HG02763 (cell line): ENCODE measurements at regions not wholly inside any gene's neighbourhood (a gene's known extent, or its start where the extent isn't known, plus 50 kb on each side); places are given as distances from the start of the nearest gene placed in this dataset.
"Not testable (repeated sequence)": the region's sequence is repeated elsewhere in the genome, so short reads cannot be mapped to it uniquely, and the experiment has no call there.

ENCODE experiments used
- ATAC-seq: cut with Tn5 transposase; IDR thresholded peaks from one replicate; pipeline ENCODE4 v1.9.1; 2021; ENCODE audit warnings: mild to moderate bottlenecking, moderate library complexity; ENCODE audit not compliant: unreplicated experiment

DNA sequence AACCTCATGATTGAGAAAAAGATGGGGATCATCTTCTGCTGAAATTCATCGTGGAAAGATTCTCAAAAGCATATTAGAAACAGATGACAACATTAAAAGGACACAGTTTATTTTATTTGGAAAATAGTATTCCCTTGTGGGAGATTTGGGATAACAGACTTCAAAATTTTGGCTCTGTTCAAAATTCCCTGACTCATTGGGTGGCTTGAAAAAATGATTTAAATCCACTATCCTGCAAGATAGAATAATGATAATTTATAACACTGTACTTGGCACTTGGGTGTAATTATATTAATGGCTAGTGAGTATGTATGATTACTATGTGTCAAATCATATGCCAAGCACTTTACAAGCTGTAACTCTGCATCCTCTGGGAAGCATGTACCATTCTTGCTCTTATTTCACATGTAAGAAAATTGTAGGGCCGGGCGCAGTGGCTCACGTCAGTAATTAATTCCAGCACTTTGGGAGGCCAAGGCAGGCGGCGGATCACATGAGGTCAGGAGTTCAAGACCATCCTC lies 128.8 kb downstream of the LMNTD1 start:
- no peak for ATAC-seq

- ATAC-seq = no peak
Observed at GRCh38 chr12:25423355-25424050, 129.6 kb downstream of the LMNTD1 start.

DNA sequence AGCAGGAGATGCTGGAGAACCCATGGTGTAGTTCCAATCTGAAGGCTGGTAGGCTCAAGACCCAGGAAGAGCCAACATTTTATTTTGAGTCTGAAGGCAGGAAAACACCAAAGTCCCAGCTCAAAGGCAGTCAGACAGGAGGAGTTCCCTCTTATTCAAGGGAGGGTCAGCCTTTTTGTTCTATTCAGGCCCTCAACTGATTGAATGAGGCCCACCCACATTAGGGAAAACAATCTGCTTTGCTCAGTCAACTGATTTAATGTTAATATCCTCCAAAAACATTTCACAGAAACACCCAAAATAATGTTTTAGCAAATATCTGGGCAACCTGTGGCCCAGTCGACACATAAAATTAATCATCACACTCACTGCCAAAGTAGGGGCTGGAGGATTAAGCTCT lies 130.8 kb downstream of the LMNTD1 start:
- ATAC-seq = no peak

GRCh38 chr12:25421651-25422167 lies 131.4 kb downstream of the LMNTD1 start:
- no peak for ATAC-seq

DNA sequence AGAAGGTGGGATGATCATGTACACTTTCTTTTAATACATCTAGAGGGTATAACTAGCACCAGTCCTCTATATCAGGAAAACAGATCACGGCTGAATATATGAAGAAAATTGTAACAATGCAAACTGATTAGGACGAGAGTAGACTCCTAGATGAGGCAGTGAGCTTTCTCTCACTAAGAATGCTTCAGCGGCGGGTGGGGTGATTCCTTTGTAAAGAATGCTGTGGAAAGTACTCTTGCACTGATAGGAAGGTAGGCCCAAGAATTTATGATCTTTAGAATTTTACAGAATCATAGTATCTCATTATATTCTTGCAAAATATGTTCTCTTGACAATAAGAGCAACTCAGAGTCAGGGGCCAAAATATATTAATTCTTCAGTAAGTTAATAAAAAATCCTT lies 133.0 kb downstream of the LMNTD1 start:
- ATAC-seq = no peak

GRCh38 chr12:25419595-25419994 lies 133.5 kb downstream of the LMNTD1 start:
- ATAC-seq = no peak

- ATAC-seq = no peak
Observed at GRCh38 chr12:25417071-25417470, 136.0 kb downstream of the LMNTD1 start.

DNA sequence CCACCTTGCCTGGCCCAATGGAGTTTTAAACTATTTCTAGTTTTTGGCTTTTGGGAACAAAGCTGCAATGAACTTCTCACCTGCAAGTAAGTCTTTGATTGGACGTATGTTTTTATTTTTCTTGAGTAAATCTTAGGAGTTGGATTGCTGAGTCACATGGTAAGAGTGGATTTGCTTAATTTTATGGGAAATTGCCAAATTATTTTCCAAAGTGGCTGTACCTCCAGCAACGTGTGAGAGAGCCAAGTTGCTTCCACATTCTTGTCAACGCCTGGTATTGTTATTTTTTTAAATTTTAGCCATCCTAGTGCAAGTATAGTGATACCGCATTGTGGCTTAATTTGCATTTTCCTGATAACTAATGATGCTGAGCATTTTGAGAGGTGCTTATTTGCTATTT lies 136.6 kb downstream of the LMNTD1 start:
- ATAC-seq = no peak

- no peak for ATAC-seq
Observed at GRCh38 chr12:25415004-25415403, 138.1 kb downstream of the LMNTD1 start.

- ATAC-seq = no peak
Observed at GRCh38 chr12:25412735-25413134, 140.3 kb downstream of the LMNTD1 start.

DNA sequence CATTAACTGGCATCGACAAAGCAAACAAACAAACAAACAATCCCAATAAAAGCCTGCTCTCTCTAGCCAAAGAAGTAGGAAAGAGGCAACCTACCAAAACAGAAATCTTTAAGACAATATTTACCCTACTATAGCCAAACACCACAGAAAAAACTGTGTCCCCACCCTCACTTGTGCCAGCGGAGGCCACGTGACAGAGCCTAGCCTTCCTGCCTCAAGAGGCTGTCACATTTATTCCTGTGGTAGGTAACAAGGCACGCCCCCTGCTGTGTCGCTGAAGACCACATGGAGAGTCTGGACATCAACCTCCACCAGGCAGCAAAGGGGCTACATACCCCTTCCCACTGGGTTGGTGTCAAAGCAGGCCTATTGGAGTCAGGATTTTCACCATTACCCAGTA lies 148.1 kb downstream of the LMNTD1 start:
- ATAC-seq = no peak

GRCh38 chr12:25401547-25402345 lies 151.0 kb upstream of the KRAS start:
- no peak for ATAC-seq

- ATAC-seq = no peak
Observed at GRCh38 chr12:25397001-25397400, 146.3 kb upstream of the KRAS start.

DNA sequence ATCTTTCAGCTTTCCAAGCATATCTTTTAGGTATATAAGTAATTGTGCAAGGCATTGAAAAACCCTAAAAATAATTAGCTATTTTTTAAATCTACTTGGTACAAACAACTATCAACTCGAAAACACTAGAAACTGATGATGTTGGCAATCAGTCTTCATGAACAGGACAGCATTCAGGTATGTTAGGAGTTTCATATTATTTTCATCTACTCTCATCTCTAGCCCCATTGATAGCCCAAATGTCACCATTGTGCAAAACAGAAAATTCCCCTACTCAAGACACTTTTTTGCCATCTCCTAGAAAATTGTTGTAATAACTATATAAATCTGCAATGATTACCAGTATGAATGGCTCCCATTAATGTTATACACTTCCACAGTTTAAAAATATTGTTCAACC lies 144.5 kb upstream of the KRAS start:
- ATAC-seq = no peak

DNA sequence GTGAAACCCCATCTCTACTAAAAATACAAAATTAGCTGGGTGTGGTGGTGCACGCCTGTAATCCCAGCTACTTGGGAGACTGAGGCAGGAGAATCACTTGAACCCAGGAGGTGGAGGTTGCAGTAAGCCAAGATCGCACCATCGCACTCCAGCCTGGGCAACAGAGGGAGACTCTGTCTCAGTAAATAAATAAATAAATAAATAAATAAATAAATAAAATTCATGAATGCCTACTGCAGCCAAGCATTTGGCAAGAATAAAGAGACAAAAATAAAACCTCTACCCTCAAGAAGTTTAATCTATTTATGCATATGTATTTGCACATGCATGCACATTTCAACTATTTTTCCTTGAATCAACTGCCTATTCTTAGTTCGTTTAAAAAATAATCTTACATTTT lies 144.0 kb upstream of the KRAS start:
- ATAC-seq = not testable (repeated sequence)

DNA sequence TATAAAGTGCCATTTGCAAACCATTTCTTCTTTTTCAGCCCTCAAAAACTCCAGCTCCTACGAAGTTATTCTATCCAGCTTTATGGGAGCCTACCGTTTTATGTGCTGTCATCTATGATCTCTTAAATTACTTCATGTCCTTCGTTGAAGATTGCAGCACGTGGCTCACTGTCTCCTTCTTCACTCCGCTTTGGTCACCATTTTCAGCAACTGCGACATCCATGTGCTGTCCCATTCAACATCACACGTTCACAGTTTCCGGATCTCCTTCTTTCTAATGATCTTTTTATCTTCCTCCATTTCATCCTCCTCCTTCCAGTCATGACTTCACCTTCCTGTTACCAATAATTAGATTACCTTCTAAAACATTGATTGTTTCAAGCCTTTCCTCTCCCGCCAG lies 143.3 kb upstream of the KRAS start:
- no peak for ATAC-seq

- not testable (repeated sequence) for ATAC-seq
Observed at GRCh38 chr12:25391346-25391745, 140.6 kb upstream of the KRAS start.

DNA sequence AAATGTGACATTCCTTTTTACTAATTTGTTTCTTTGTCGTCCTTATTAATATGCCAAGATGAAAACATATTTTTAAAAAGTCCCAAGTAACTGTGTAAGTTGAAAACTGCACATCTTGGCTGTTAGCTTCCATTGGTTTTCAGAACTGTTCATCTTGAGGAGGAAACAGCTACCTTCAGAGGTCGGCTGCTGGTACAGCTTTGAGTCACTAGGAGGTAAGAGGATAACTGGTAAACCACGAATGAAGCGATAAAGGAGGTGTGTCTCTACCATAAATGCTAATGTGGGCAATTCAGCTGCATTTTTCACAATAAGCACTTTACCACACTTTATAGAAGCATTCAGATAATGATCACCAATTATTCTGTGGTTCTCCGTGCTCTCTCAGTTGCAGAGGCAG lies 137.5 kb upstream of the KRAS start:
- ATAC-seq = no peak

GRCh38 chr12:25387732-25388050 lies 137.0 kb upstream of the KRAS start:
- no peak for ATAC-seq

GRCh38 chr12:25386831-25387731 lies 136.4 kb upstream of the KRAS start:
- peak; percentile 26 for ATAC-seq

DNA sequence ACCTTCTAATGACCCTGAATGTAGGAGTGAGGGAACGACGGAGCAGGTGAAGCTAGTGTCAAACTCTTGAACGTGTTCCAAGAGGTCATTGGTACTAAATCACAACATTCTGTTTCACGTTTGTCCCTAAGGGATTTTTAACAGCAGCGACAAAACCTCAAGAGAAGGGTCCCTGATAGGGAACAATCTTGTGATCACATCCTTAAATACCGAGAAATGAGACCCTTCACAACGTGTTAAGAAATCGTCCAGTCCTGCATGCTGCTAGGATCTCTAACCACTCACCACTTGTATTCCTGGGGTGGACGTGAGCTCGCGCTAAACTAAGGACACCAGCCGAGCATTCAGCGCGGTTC lies 134.1 kb upstream of the KRAS start:
- no peak for ATAC-seq
